ENCODE measurements at regions not wholly inside any gene's neighbourhood (a gene's known extent, or its start where the extent isn't known, plus 50 kb on each side); places are given as distances from the start of the nearest gene placed in this dataset.
"Not testable (repeated sequence)": the region's sequence is repeated elsewhere in the genome, so short reads cannot be mapped to it uniquely, and the experiment has no call there.

DNA sequence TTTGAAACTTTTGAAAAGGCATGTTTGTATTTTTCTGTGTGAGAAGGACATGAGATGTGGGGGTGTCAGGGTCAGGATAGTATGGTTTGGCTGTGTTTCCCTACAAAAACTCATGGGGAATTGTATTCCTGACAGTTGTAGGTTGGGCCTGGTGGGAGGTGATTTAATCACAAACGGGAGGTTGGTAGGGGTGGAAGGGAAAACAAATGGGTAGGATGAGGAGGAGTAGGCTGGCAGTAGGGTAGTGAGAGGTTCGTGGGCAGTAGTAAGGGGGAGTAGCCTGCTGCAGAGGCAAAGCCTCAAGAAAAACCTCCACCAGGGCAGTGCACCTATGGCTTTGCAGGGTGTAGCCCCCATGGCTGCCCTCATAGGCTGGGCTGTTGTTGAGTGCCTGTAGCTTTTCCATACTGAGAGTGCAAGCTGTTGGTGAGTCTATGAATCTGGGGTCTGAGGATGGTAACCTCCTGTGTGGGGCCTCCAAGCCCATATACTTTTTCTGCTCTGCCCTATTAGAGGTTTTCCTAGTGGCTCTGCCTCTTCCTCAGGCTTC is 587.7 kb downstream of the CWH43 start:
- TF ChIP-seq FOXK2 (IDR thresholded peaks at IDR 0.05); ARNT (IDR thresholded peaks at IDR 0.05); BHLHE40 (IDR thresholded peaks at IDR 0.05; ENCODE audit: borderline replicate concordance); SP1 (IDR thresholded peaks at IDR 0.05); HDGF (IDR thresholded peaks at IDR 0.05; ENCODE audit: borderline replicate concordance); FOXM1 (IDR thresholded peaks at IDR 0.05; ENCODE audit: borderline replicate concordance); TARDBP (IDR thresholded peaks at IDR 0.05); FOXA1 (IDR thresholded peaks at IDR 0.05); ELF4 (IDR thresholded peaks at IDR 0.05): not testable (repeated sequence)
- TF ChIP-seq, protein P1, sequence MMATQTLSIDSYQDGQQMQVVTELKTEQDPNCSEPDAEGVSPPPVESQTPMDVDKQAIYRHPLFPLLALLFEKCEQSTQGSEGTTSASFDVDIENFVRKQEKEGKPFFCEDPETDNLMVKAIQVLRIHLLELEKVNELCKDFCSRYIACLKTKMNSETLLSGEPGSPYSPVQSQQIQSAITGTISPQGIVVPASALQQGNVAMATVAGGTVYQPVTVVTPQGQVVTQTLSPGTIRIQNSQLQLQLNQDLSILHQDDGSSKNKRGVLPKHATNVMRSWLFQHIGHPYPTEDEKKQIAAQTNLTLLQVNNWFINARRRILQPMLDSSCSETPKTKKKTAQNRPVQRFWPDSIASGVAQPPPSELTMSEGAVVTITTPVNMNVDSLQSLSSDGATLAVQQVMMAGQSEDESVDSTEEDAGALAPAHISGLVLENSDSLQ (IDR thresholded peaks at IDR 0.05): not testable (repeated sequence)

Measured in HEK293T (cell line).